Loucy (cell line): ENCODE measurements at regions not wholly inside any gene's neighbourhood (a gene's known extent, or its start where the extent isn't known, plus 50 kb on each side); places are given as distances from the start of the nearest gene placed in this dataset.

Experiments used
- H2AFZ ChIP-seq: fragments of 200-600 bp; sonication (generic); 2 replicates; pipeline ENCODE4 v1.6.0; 2016; ENCODE audit warnings: antibody characterized with exemption, mild to moderate bottlenecking, low read length, moderate library complexity
- H3F3A ChIP-seq: fragments of 200-600 bp; 2 replicates; pipeline ENCODE4 v1.6.0; 2016; ENCODE audit warnings: antibody characterized with exemption, low read depth, mild to moderate bottlenecking
- H3K27me3 ChIP-seq: fragments of 200-600 bp; sonication (generic); 2 replicates; pipeline ENCODE4 v1.6.1; 2014; ENCODE audit warnings: low read length, mild to moderate bottlenecking; ENCODE audit not compliant: insufficient read depth, poor library complexity, severe bottlenecking
- H3K36me3 ChIP-seq: fragments of 200-600 bp; sonication (generic); 2 replicates; pipeline ENCODE4 v1.6.1; 2016; ENCODE audit warnings: low read length; ENCODE audit not compliant: insufficient read depth
- H3K4me1 ChIP-seq: fragments of 200-600 bp; sonication (generic); 2 replicates; pipeline ENCODE4 v1.5.1; 2014; ENCODE audit warnings: low read length, mild to moderate bottlenecking; ENCODE audit not compliant: insufficient read depth, poor library complexity, severe bottlenecking
- H3K4me2 ChIP-seq: fragments of 200-600 bp; sonication (generic); 2 replicates; pipeline ENCODE4 v1.6.0; 2014; ENCODE audit warnings: antibody characterized with exemption, low read length, low read depth, mild to moderate bottlenecking; ENCODE audit not compliant: poor library complexity, severe bottlenecking
- H3K4me3 ChIP-seq: fragments of 200-600 bp; sonication (generic); 2 replicates; pipeline ENCODE4 v1.5.1; 2014; ENCODE audit warnings: low read length, mild to moderate bottlenecking, mixed read lengths; ENCODE audit not compliant: poor library complexity, severe bottlenecking
- H3K79me2 ChIP-seq: fragments of 200-600 bp; sonication (generic); 2 replicates; pipeline ENCODE4 v1.6.1; 2014; ENCODE audit warnings: low read length; ENCODE audit not compliant: insufficient read depth
- H3K9ac ChIP-seq: fragments of 200-600 bp; sonication (generic); 2 replicates; pipeline ENCODE4 v1.6.0; 2014; ENCODE audit warnings: mild to moderate bottlenecking, low read depth, low read length, moderate library complexity; ENCODE audit not compliant: poor library complexity, severe bottlenecking
- H3K9me2 ChIP-seq: fragments of 200-600 bp; sonication (generic); replicated peaks from 2 replicates; pipeline ENCODE4 v1.6.1; 2016; ENCODE audit warnings: low read depth, low read length, mixed read lengths
- H3K9me3 ChIP-seq: fragments of 200-600 bp; sonication (generic); 2 replicates; pipeline ENCODE4 v1.6.1; 2014; ENCODE audit warnings: mild to moderate bottlenecking, antibody characterized with exemption, low read length, low read depth; ENCODE audit not compliant: insufficient read depth
- H4K20me1 ChIP-seq: fragments of 200-600 bp; sonication (generic); 2 replicates; pipeline ENCODE4 v1.6.0; 2014; ENCODE audit warnings: antibody characterized with exemption, low read length, mild to moderate bottlenecking; ENCODE audit not compliant: insufficient read depth, poor library complexity, severe bottlenecking
- EZH2phosphoT487 ChIP-seq: fragments of 200-600 bp; IDR thresholded peaks from 2 replicates; pipeline ENCODE4 v1.6.1; 2018; ENCODE audit warnings: antibody characterized with exemption, mild to moderate bottlenecking, moderate library complexity, borderline replicate concordance
- TF ChIP-seq, protein P1 (sequence below): fragments of 200-600 bp; sonication (generic); conservative IDR thresholded peaks from 2 replicates; pipeline ENCODE4 v1.5.1; 2014; ENCODE audit warnings: mild to moderate bottlenecking, antibody characterized with exemption, low read length

DNA sequence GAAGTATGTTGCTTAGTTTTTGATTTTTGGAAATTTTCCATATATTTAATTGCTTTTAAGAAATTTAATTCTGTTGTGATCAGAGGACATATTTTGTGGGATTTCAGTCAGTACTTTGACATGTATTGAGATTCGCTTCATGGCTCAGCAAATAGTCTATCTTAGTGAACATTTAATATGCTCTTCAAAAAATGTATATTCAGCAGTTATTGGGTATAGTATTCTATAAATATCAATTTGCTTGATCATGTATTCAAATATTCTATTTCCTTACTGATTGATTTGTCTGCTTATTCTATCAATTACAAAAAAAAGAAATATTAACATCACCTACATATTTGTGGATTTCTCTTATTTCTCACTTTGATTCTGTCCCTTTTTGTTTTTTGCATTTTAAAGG is 79.5 kb upstream of the HAND1 start:
- no peaks in the 10 kb centered on the region for H4K20me1 ChIP-seq
- H3K9me2 ChIP-seq = no peaks in the 10 kb centered on the region
- no peaks in the 10 kb centered on the region for H3K9me3 ChIP-seq
- TF ChIP-seq EZH2phosphoT487 = no peak
- TF ChIP-seq, protein P1, sequence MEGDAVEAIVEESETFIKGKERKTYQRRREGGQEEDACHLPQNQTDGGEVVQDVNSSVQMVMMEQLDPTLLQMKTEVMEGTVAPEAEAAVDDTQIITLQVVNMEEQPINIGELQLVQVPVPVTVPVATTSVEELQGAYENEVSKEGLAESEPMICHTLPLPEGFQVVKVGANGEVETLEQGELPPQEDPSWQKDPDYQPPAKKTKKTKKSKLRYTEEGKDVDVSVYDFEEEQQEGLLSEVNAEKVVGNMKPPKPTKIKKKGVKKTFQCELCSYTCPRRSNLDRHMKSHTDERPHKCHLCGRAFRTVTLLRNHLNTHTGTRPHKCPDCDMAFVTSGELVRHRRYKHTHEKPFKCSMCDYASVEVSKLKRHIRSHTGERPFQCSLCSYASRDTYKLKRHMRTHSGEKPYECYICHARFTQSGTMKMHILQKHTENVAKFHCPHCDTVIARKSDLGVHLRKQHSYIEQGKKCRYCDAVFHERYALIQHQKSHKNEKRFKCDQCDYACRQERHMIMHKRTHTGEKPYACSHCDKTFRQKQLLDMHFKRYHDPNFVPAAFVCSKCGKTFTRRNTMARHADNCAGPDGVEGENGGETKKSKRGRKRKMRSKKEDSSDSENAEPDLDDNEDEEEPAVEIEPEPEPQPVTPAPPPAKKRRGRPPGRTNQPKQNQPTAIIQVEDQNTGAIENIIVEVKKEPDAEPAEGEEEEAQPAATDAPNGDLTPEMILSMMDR = no peak
- H3F3A ChIP-seq = no peaks in the 10 kb centered on the region
- H3K27me3 ChIP-seq = no peaks in the 10 kb centered on the region
- no peak overlapping the region for H3K4me3 ChIP-seq
- no peak overlapping the region for H3K9ac ChIP-seq
- no peaks in the 10 kb centered on the region for H3K36me3 ChIP-seq
- H3K4me1 ChIP-seq = no peaks in the 10 kb centered on the region
- no peak overlapping the region for H3K4me2 ChIP-seq
- H2AFZ ChIP-seq = no peak overlapping the region
- no peaks in the 10 kb centered on the region for H3K79me2 ChIP-seq

DNA sequence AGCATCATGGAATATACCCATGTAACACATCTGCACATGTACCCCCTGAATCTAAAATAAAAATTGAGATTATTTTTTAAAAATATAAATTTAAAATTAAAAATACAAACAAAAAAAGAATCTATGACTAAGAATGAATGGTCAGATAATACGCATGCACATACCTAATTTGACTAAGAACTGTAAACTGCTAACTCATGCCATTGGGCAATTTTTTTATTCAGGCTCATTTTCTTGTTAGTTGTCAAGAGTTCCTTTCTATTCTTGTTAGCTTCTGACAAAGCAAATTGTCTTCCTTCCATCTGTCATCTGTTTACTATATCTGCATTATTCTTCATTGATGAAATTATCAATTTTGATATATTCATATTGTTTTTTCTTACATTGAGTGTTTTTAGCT is 69.5 kb upstream of the HAND1 start:
- Histone ChIP-seq H3K4me3 (no peak overlapping the region), H3K27me3 (no peaks in the 10 kb centered on the region), H4K20me1 (no peaks in the 10 kb centered on the region), H3K79me2 (no peaks in the 10 kb centered on the region), H3K9me3 (no peaks in the 10 kb centered on the region), H3K9me2 (no peaks in the 10 kb centered on the region), H2AFZ (no peak overlapping the region), H3K4me1 (no peaks in the 10 kb centered on the region), H3K4me2 (no peak overlapping the region), H3K9ac (no peak overlapping the region), H3K36me3 (no peaks in the 10 kb centered on the region), H3F3A (no peaks in the 10 kb centered on the region)
- TF ChIP-seq EZH2phosphoT487 = no peak
- TF ChIP-seq, protein P1 = no peak

- H3K4me2 ChIP-seq = no peak overlapping the region
- no peaks in the 10 kb centered on the region for H3K9me2 ChIP-seq
- no peak overlapping the region for H2AFZ ChIP-seq
- TF ChIP-seq, protein P1 = no peak
- no peak for TF ChIP-seq EZH2phosphoT487
- H3K27me3 ChIP-seq = no peaks in the 10 kb centered on the region
- H3F3A ChIP-seq = no peaks in the 10 kb centered on the region
- H3K4me3 ChIP-seq = no peak overlapping the region
- H3K79me2 ChIP-seq = no peaks in the 10 kb centered on the region
- H4K20me1 ChIP-seq = no peaks in the 10 kb centered on the region
- H3K9me3 ChIP-seq = no peaks in the 10 kb centered on the region
- H3K36me3 ChIP-seq = no peaks in the 10 kb centered on the region
- H3K9ac ChIP-seq = no peak overlapping the region
- no peaks in the 10 kb centered on the region for H3K4me1 ChIP-seq
These were observed 68.7 kb upstream of the HAND1 start for GRCh38 chr5:154546719-154547118.
